Effector memory CD8-positive, alpha-beta T cell (primary cell): ENCODE measurements at regions not wholly inside any gene's neighbourhood (a gene's known extent, or its start where the extent isn't known, plus 50 kb on each side); places are given as distances from the start of the nearest gene placed in this dataset.
"Not testable (repeated sequence)": the region's sequence is repeated elsewhere in the genome, so short reads cannot be mapped to it uniquely, and the experiment has no call there.

Experiments
- ATAC-seq: fragments of 150-1000 bp; cut with Tn5 transposase; replicated peaks from 2 replicates; pipeline ENCODE4 v1.10.0; 2021; ENCODE audit warnings: mild to moderate bottlenecking, moderate library complexity
- DNase-seq, 3 experiments: peaks; one replicate each; pipeline ENCODE4 v3.0.0; 2021
- H3K27ac Mint-ChIP-seq, 2 donors: one replicate each; pipeline ENCODE4 v1.8.0; 2022; ENCODE audit warnings: mild to moderate bottlenecking in 2 of 2, mixed read lengths in 2 of 2, moderate library complexity in 2 of 2
- H3K27me3 Mint-ChIP-seq, 2 donors: one replicate each; pipeline ENCODE4 v1.8.0; 2022; ENCODE audit warnings: mixed read lengths in 2 of 2
- H3K36me3 Mint-ChIP-seq: one replicate; pipeline ENCODE4 v1.8.0; 2022; ENCODE audit warnings: mild to moderate bottlenecking, moderate library complexity, mixed read lengths; ENCODE audit not compliant: insufficient read depth
- H3K4me1 Mint-ChIP-seq, 2 donors: one replicate each; pipeline ENCODE4 v1.8.0; 2022; ENCODE audit warnings: low read depth in 2 of 2, mixed read lengths in 2 of 2
- H3K4me3 Mint-ChIP-seq, 2 donors: one replicate each; pipeline ENCODE4 v1.8.0; 2022; ENCODE audit warnings: mild to moderate bottlenecking in 2 of 2, mixed read lengths in 2 of 2, moderate library complexity in 2 of 2
- H3K9me3 Mint-ChIP-seq, 2 donors: one replicate each; pipeline ENCODE4 v1.8.0; 2022; ENCODE audit warnings: mixed read lengths in 2 of 2

- H3K27ac Mint-ChIP-seq: no peak overlapping the region
- H3K27me3 Mint-ChIP-seq: no peaks in the 10 kb centered on the region
- H3K4me3 Mint-ChIP-seq: no peak overlapping the region
- ATAC-seq (no peak), DNase-seq (no peak)
- H3K36me3 Mint-ChIP-seq: no peaks in the 10 kb centered on the region
- H3K4me1 Mint-ChIP-seq: no peaks in the 10 kb centered on the region
- H3K9me3 Mint-ChIP-seq: peaks cover 0 to 2% of the 10 kb centered on the region in 2 donors
Observed at GRCh38 chr2:145800151-145801091, 1280.5 kb upstream of the ZEB2 start.

- H3K36me3 Mint-ChIP-seq: no peaks in the 10 kb centered on the region
- DNase-seq: no peak
- no peak for ATAC-seq
Observed at GRCh38 chr2:145799595-145800108, 1279.7 kb upstream of the ZEB2 start.

GRCh38 chr2:145798419-145798818 is 1278.5 kb upstream of the ZEB2 start:
- no peaks in the 10 kb centered on the region for H3K27me3 Mint-ChIP-seq
- peaks cover 0 to 2% of the 10 kb centered on the region in 2 donors for H3K9me3 Mint-ChIP-seq
- no peaks in the 10 kb centered on the region for H3K4me1 Mint-ChIP-seq
- no peak for DNase-seq
- ATAC-seq: no peak
- no peaks in the 10 kb centered on the region for H3K36me3 Mint-ChIP-seq
- H3K27ac Mint-ChIP-seq: no peak overlapping the region
- H3K4me3 Mint-ChIP-seq: no peak overlapping the region

More at GRCh38 chr2:145799595-145800108, 1279.7 kb upstream of the ZEB2 start:
- no peaks in the 10 kb centered on the region for H3K27me3 Mint-ChIP-seq
- H3K27ac Mint-ChIP-seq: no peak overlapping the region
- H3K9me3 Mint-ChIP-seq: peaks cover 0 to 2% of the 10 kb centered on the region in 2 donors
- no peak overlapping the region for H3K4me3 Mint-ChIP-seq
- no peaks in the 10 kb centered on the region for H3K4me1 Mint-ChIP-seq

GRCh38 chr2:145797692-145798091 is 1277.8 kb upstream of the ZEB2 start:
- ATAC-seq (no peak), DNase-seq (no peak)
- H3K36me3 Mint-ChIP-seq: no peaks in the 10 kb centered on the region
- H3K27me3 Mint-ChIP-seq: no peaks in the 10 kb centered on the region
- no peak overlapping the region for H3K27ac Mint-ChIP-seq
- no peak overlapping the region for H3K4me3 Mint-ChIP-seq
- no peaks in the 10 kb centered on the region for H3K4me1 Mint-ChIP-seq
- peaks cover 0 to 2% of the 10 kb centered on the region in 2 donors for H3K9me3 Mint-ChIP-seq

GRCh38 chr2:145792745-145793144 is 1272.8 kb upstream of the ZEB2 start:
- no peak for ATAC-seq
- no peak overlapping the region for H3K4me3 Mint-ChIP-seq
- DNase-seq: no peak
- no peak overlapping the region for H3K27ac Mint-ChIP-seq
- H3K4me1 Mint-ChIP-seq: no peaks in the 10 kb centered on the region
- H3K9me3 Mint-ChIP-seq: peaks cover 0 to 3% of the 10 kb centered on the region in 2 donors
- H3K36me3 Mint-ChIP-seq: no peaks in the 10 kb centered on the region
- H3K27me3 Mint-ChIP-seq: no peaks in the 10 kb centered on the region

- DNase-seq (no peak), ATAC-seq (no peak)
- Mint-ChIP-seq H3K4me1 (no peaks in the 10 kb centered on the region), H3K27me3 (no peaks in the 10 kb centered on the region), H3K4me3 (no peak overlapping the region), H3K36me3 (no peaks in the 10 kb centered on the region), H3K27ac (no peak overlapping the region), H3K9me3 (peaks cover 3 to 9% of the 10 kb centered on the region in 2 donors)
Observed at GRCh38 chr2:145789636-145790035, 1269.7 kb upstream of the ZEB2 start.

- peaks cover 3 to 21% of the 10 kb centered on the region in 2 donors for H3K9me3 Mint-ChIP-seq
- ATAC-seq, H3K4me3 Mint-ChIP-seq, H3K27ac Mint-ChIP-seq, H3K4me1 Mint-ChIP-seq, DNase-seq, H3K27me3 Mint-ChIP-seq, H3K36me3 Mint-ChIP-seq: not testable (repeated sequence)
Observed at GRCh38 chr2:145787597-145788361, 1267.9 kb upstream of the ZEB2 start.

GRCh38 chr2:145782607-145783006 is 1262.7 kb upstream of the ZEB2 start:
- H3K4me3 Mint-ChIP-seq, H3K4me1 Mint-ChIP-seq, H3K36me3 Mint-ChIP-seq, H3K27ac Mint-ChIP-seq, H3K27me3 Mint-ChIP-seq, ATAC-seq, DNase-seq: not testable (repeated sequence)
- peaks cover 0 to 21% of the 10 kb centered on the region in 2 donors for H3K9me3 Mint-ChIP-seq

- Mint-ChIP-seq H3K4me1 (no peaks in the 10 kb centered on the region), H3K9me3 (peaks cover 0 to 1% of the 10 kb centered on the region in 2 donors), H3K27ac (no peak overlapping the region)
Observed at GRCh38 chr2:145777914-145778313, 1258.0 kb upstream of the ZEB2 start.

GRCh38 chr2:145777297-145777696 is 1257.4 kb upstream of the ZEB2 start:
- Mint-ChIP-seq H3K4me1 (no peaks in the 10 kb centered on the region), H3K27ac (no peak overlapping the region), H3K4me3 (no peak overlapping the region), H3K36me3 (no peaks in the 10 kb centered on the region), H3K27me3 (no peaks in the 10 kb centered on the region), H3K9me3 (no peaks in the 10 kb centered on the region)
- no peak for DNase-seq
- no peak for ATAC-seq

More at GRCh38 chr2:145777914-145778313, 1258.0 kb upstream of the ZEB2 start:
- Mint-ChIP-seq H3K27me3 (no peaks in the 10 kb centered on the region), H3K36me3 (no peaks in the 10 kb centered on the region), H3K4me3 (no peak overlapping the region)
- DNase-seq (no peak), ATAC-seq (no peak)

GRCh38 chr2:145775591-145775990 is 1255.7 kb upstream of the ZEB2 start:
- ATAC-seq: no peak
- H3K4me1 Mint-ChIP-seq: no peaks in the 10 kb centered on the region
- DNase-seq: no peak
- no peak overlapping the region for H3K27ac Mint-ChIP-seq
- no peaks in the 10 kb centered on the region for H3K36me3 Mint-ChIP-seq
- no peaks in the 10 kb centered on the region for H3K9me3 Mint-ChIP-seq
- no peak overlapping the region for H3K4me3 Mint-ChIP-seq
- no peaks in the 10 kb centered on the region for H3K27me3 Mint-ChIP-seq

- Mint-ChIP-seq H3K4me1 (no peaks in the 10 kb centered on the region), H3K9me3 (no peaks in the 10 kb centered on the region), H3K27ac (no peak overlapping the region), H3K36me3 (no peaks in the 10 kb centered on the region), H3K4me3 (no peak overlapping the region), H3K27me3 (no peaks in the 10 kb centered on the region)
- DNase-seq: no peak
- no peak for ATAC-seq
Observed at GRCh38 chr2:145771525-145771924, 1251.6 kb upstream of the ZEB2 start.

GRCh38 chr2:145769011-145769716 is 1249.2 kb upstream of the ZEB2 start:
- no peak overlapping the region for H3K4me3 Mint-ChIP-seq
- ATAC-seq: no peak
- H3K4me1 Mint-ChIP-seq: no peaks in the 10 kb centered on the region
- no peak overlapping the region for H3K27ac Mint-ChIP-seq
- no peak for DNase-seq
- H3K27me3 Mint-ChIP-seq: no peaks in the 10 kb centered on the region
- H3K9me3 Mint-ChIP-seq: no peaks in the 10 kb centered on the region
- no peaks in the 10 kb centered on the region for H3K36me3 Mint-ChIP-seq
